ENCODE measurements at regions not wholly inside any gene's neighbourhood (a gene's known extent, or its start where the extent isn't known, plus 50 kb on each side); places are given as distances from the start of the nearest gene placed in this dataset.

GRCh38 chr7:94266238-94266644, 128.5 kb upstream of the COL1A2 start:
- TF ChIP-seq CTCF (conservative IDR thresholded peaks at IDR 0.05) (no peak), EZH2 (IDR thresholded peaks at IDR 0.05; ENCODE audit: low read depth) (no peak)
